ENCODE measurements at regions not wholly inside any gene's neighbourhood (a gene's known extent, or its start where the extent isn't known, plus 50 kb on each side); places are given as distances from the start of the nearest gene placed in this dataset.

DNA sequence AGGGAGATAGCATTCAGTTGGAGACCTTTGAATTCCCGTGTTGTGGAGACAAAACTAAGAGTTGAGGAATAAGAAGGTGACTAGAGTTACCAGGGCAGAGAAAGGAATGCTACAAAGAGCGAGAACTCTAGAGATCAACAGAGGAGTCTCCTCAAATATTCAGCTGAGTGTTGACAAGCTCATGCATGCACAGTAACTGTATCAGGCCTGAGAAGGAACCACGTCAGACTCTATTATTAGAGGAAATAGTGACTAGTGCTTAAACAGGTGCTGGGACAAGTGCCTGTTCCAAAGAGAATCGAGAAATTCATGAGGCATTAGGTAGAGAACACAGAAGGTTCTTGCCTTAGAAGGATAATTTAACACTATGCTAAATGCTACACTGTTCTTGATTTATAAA lies 333.8 kb upstream of the CHORDC1 start:
- ATAC-seq = no peak
- Histone ChIP-seq H3K27me3 (ENCODE audit: control insufficient read depth in 2 of 2, insufficient read depth in 2 of 2, low read length in 2 of 2) (no peaks in the 10 kb centered on the region), H3K9me3 (ENCODE audit: control insufficient read depth in 2 of 3, low read length in 3 of 3) (no peaks in the 10 kb centered on the region), H3K27ac (ENCODE audit: low read depth, low read length) (no peak overlapping the region), H3K4me3 (ENCODE audit: low read length) (no peak overlapping the region), H3K36me3 (ENCODE audit: control insufficient read depth in 2 of 3, insufficient read depth in 3 of 3, low read length in 3 of 3) (no peaks in the 10 kb centered on the region), H3K4me1 (ENCODE audit: control insufficient read depth in 2 of 2, insufficient read depth in 2 of 2, low read length in 2 of 2) (no peaks in the 10 kb centered on the region)
- Mint-ChIP-seq H3K27ac (no peak overlapping the region), H3K36me3 (no peaks in the 10 kb centered on the region), H3K27me3 (no peaks in the 10 kb centered on the region), H3K4me3 (no peak overlapping the region), H3K4me1 (no peaks in the 10 kb centered on the region), H3K9me3 (peaks cover 2 to 33% (median 10%) of the 10 kb centered on the region in 11 donors)
- ChIA-PET POLR2A (no interaction called here), CTCF (no interaction called here)
- intact Hi-C loops (cut with micrococcal nuclease) = no loop called here
- DNase-seq = no peak

DNA sequence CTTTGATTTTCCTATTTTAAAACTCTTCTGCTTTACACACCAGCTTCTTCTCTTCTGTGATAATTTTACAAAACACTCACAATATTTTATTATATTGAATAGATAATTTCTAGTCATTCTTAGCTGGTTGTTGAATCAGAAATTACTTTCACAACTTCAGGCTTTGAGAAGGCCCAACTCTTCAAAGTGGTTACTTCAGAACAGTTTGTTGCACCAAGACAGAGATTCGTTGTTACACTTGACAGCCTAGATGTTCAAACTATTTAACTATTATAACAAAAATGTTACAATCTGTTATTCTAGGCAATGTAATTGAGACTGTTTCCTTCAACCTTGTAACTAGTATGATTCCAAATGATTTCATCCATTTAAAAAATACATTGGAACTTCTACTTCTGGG lies 333.2 kb upstream of the CHORDC1 start:
- H3K27me3 ChIP-seq (ENCODE audit: control insufficient read depth in 2 of 2, insufficient read depth in 2 of 2, low read length in 2 of 2) = no peaks in the 10 kb centered on the region
- Mint-ChIP-seq H3K4me3 (no peak overlapping the region), H3K36me3 (no peaks in the 10 kb centered on the region), H3K9me3 (peaks cover 2 to 33% (median 10%) of the 10 kb centered on the region in 11 donors), H3K27ac (no peak overlapping the region), H3K4me1 (no peaks in the 10 kb centered on the region), H3K27me3 (no peaks in the 10 kb centered on the region)
- no peaks in the 10 kb centered on the region for H3K36me3 ChIP-seq (ENCODE audit: control insufficient read depth in 2 of 3, insufficient read depth in 3 of 3, low read length in 3 of 3)
- no peak overlapping the region for H3K27ac ChIP-seq (ENCODE audit: low read depth, low read length)
- ATAC-seq (no peak), DNase-seq (no peak)
- no peak overlapping the region for H3K4me3 ChIP-seq (ENCODE audit: low read length)
- no peaks in the 10 kb centered on the region for H3K9me3 ChIP-seq (ENCODE audit: control insufficient read depth in 2 of 3, low read length in 3 of 3)
- POLR2A ChIA-PET = no interaction called here
- intact Hi-C loops (cut with micrococcal nuclease) = no loop called here
- CTCF ChIA-PET = no interaction called here
- H3K4me1 ChIP-seq (ENCODE audit: control insufficient read depth in 2 of 2, insufficient read depth in 2 of 2, low read length in 2 of 2) = no peaks in the 10 kb centered on the region

DNA sequence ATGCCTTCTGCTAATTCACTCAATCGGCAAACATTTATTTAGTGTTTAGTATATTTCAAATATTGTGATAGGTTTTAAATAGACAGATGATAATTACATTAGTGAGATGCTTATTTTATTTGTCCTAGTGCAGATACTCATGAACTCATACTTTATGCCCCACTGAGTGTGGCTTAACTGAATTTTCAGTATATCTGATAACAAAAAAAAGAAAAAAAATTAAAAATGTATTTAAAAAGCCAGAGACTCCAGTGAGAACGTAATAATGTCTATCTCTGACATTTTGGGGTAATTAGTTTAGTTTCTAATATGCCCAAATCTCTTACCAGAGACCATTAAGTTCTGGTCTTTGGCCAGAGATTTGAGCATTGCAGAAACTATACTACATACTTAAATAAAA lies 332.6 kb upstream of the CHORDC1 start:
- Histone ChIP-seq H3K4me3 (ENCODE audit: low read length) (no peak overlapping the region), H3K27me3 (ENCODE audit: control insufficient read depth in 2 of 2, insufficient read depth in 2 of 2, low read length in 2 of 2) (no peaks in the 10 kb centered on the region), H3K36me3 (ENCODE audit: control insufficient read depth in 2 of 3, insufficient read depth in 3 of 3, low read length in 3 of 3) (no peaks in the 10 kb centered on the region), H3K9me3 (ENCODE audit: control insufficient read depth in 2 of 3, low read length in 3 of 3) (no peaks in the 10 kb centered on the region), H3K4me1 (ENCODE audit: control insufficient read depth in 2 of 2, insufficient read depth in 2 of 2, low read length in 2 of 2) (no peaks in the 10 kb centered on the region), H3K27ac (ENCODE audit: low read depth, low read length) (no peak overlapping the region)
- Mint-ChIP-seq H3K36me3 (no peaks in the 10 kb centered on the region), H3K27me3 (no peaks in the 10 kb centered on the region), H3K4me1 (no peaks in the 10 kb centered on the region), H3K4me3 (no peak overlapping the region), H3K9me3 (peaks cover 0 to 28% (median 9%) of the 10 kb centered on the region in 11 donors), H3K27ac (no peak overlapping the region)
- ATAC-seq (no peak), DNase-seq (no peak)
- POLR2A ChIA-PET = no interaction called here
- intact Hi-C loops (cut with micrococcal nuclease) = no loop called here
- CTCF ChIA-PET = no interaction called here

DNA sequence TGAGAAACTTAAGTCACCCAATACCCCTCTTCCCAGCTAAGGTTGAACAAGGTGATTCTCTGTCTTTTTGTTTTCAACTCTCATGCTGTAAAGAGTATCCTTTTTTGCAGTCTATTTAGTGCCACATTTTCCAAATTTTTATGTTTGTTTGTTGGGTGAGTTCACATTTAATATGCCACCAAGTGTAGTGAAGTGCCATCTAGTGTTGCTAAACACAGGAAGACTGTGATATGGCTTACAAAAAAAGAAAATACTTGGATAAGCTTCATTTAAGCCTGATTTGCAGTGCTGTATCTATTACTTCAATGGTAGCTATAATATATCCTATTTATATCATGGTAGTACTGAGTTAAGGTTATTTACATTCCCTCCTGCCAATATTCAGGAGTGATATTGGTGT lies 319.2 kb upstream of the CHORDC1 start:
- H3K27me3 ChIP-seq (ENCODE audit: control insufficient read depth in 2 of 2, insufficient read depth in 2 of 2, low read length in 2 of 2) = no peaks in the 10 kb centered on the region
- ATAC-seq (no peak), DNase-seq (no peak)
- ChIA-PET CTCF (no interaction called here), POLR2A (no interaction called here)
- no peaks in the 10 kb centered on the region for H3K9me3 ChIP-seq (ENCODE audit: control insufficient read depth in 2 of 3, low read length in 3 of 3)
- no peaks in the 10 kb centered on the region for H3K36me3 Mint-ChIP-seq
- H3K4me1 ChIP-seq (ENCODE audit: control insufficient read depth in 2 of 2, insufficient read depth in 2 of 2, low read length in 2 of 2) = no peaks in the 10 kb centered on the region
- no peaks in the 10 kb centered on the region for H3K4me1 Mint-ChIP-seq
- peaks cover 0 to 1% (median 0%) of the 10 kb centered on the region in 11 donors for H3K9me3 Mint-ChIP-seq
- H3K36me3 ChIP-seq (ENCODE audit: control insufficient read depth in 2 of 3, insufficient read depth in 3 of 3, low read length in 3 of 3) = no peaks in the 10 kb centered on the region
- H3K4me3 Mint-ChIP-seq = no peak overlapping the region
- H3K27me3 Mint-ChIP-seq = no peaks in the 10 kb centered on the region
- H3K4me3 ChIP-seq (ENCODE audit: low read length) = no peak overlapping the region
- intact Hi-C loops (cut with micrococcal nuclease) = no loop called here
- H3K27ac ChIP-seq (ENCODE audit: low read depth, low read length) = no peak overlapping the region
- H3K27ac Mint-ChIP-seq = no peak overlapping the region

DNA sequence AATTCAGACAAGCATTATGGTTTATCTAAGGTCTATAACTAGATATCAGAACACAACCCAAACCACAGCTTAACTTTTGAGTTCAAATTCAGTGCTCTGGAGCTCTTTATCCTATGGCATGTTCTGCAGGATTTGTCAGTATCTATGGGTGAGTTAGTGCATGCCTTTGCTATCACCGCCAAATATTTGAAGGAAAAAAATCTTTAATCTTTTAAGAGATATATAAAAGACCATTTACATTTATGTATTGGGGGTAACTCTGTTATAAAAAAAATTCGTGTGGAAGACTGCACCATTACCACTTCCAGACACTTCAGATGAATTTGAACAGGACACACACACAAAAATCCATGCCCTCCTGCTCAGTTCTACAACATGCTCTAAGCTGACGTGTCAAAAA lies 313.5 kb upstream of the CHORDC1 start:
- H3K27me3 ChIP-seq (ENCODE audit: control insufficient read depth in 2 of 2, insufficient read depth in 2 of 2, low read length in 2 of 2) = no peaks in the 10 kb centered on the region
- Mint-ChIP-seq H3K4me3 (no peak overlapping the region), H3K27me3 (no peaks in the 10 kb centered on the region), H3K27ac (no peak overlapping the region), H3K9me3 (no peaks in the 10 kb centered on the region), H3K4me1 (no peaks in the 10 kb centered on the region), H3K36me3 (no peaks in the 10 kb centered on the region)
- no peaks in the 10 kb centered on the region for H3K4me1 ChIP-seq (ENCODE audit: control insufficient read depth in 2 of 2, insufficient read depth in 2 of 2, low read length in 2 of 2)
- no peak overlapping the region for H3K27ac ChIP-seq (ENCODE audit: low read depth, low read length)
- CTCF ChIA-PET = no interaction called here
- no peaks in the 10 kb centered on the region for H3K9me3 ChIP-seq (ENCODE audit: control insufficient read depth in 2 of 3, low read length in 3 of 3)
- ATAC-seq (no peak), DNase-seq (no peak)
- no peak overlapping the region for H3K4me3 ChIP-seq (ENCODE audit: low read length)
- POLR2A ChIA-PET = no interaction called here
- no peaks in the 10 kb centered on the region for H3K36me3 ChIP-seq (ENCODE audit: control insufficient read depth in 2 of 3, insufficient read depth in 3 of 3, low read length in 3 of 3)
- intact Hi-C loops (cut with micrococcal nuclease) = no loop called here

DNA sequence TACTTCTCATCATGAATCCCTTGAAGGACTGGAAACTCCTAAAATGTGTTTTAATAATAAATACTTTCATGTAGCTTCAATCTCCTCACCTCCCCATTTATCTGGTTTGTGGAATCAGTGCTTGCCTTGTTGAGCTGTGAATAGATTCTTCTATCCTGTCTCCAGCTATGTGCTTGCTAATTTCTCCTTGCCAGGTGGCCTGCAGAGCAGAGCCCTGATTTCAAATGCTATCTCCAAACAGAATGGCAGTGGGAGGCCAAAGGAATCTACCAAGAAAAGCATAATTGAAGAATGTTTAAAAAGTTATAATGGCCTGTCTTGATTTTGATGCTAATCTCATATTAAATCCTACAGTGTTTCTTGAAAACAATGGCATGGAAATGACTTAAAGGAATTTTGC lies 309.3 kb upstream of the CHORDC1 start:
- Histone ChIP-seq H3K4me3 (ENCODE audit: low read length) (no peak overlapping the region), H3K9me3 (ENCODE audit: control insufficient read depth in 2 of 3, low read length in 3 of 3) (no peaks in the 10 kb centered on the region), H3K36me3 (ENCODE audit: control insufficient read depth in 2 of 3, insufficient read depth in 3 of 3, low read length in 3 of 3) (no peaks in the 10 kb centered on the region), H3K27ac (ENCODE audit: low read depth, low read length) (no peak overlapping the region), H3K4me1 (ENCODE audit: control insufficient read depth in 2 of 2, insufficient read depth in 2 of 2, low read length in 2 of 2) (no peaks in the 10 kb centered on the region), H3K27me3 (ENCODE audit: control insufficient read depth in 2 of 2, insufficient read depth in 2 of 2, low read length in 2 of 2) (no peaks in the 10 kb centered on the region)
- no peaks in the 10 kb centered on the region for H3K27me3 Mint-ChIP-seq
- DNase-seq = no peak
- no peak for ATAC-seq
- ChIA-PET CTCF (no interaction called here), POLR2A (no interaction called here)
- H3K4me3 Mint-ChIP-seq = no peak overlapping the region
- H3K27ac Mint-ChIP-seq = no peak overlapping the region
- intact Hi-C loops (cut with micrococcal nuclease) = no loop called here
- H3K9me3 Mint-ChIP-seq = no peaks in the 10 kb centered on the region
- no peaks in the 10 kb centered on the region for H3K4me1 Mint-ChIP-seq
- H3K36me3 Mint-ChIP-seq = no peaks in the 10 kb centered on the region

DNA sequence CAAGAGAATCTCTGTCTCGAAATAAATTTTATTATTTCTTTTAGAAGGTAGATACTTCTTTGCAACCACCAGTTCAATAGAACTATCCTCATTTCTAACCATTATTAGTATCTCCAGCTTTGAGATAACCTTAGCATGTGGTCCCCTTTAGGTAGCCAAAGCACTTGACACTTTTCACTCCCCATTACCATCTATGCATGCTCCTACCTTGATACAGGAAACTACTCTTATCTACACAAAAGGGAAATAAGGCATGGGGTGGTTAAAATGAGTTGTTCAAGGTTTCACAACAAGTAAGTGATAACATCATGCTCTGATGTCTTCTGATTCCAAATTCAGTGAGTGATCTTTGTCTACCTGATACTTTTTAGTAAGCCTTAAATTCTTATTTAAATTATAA lies 308.2 kb upstream of the CHORDC1 start:
- Mint-ChIP-seq H3K27ac (no peak overlapping the region), H3K27me3 (no peaks in the 10 kb centered on the region), H3K4me3 (no peak overlapping the region), H3K4me1 (no peaks in the 10 kb centered on the region), H3K9me3 (no peaks in the 10 kb centered on the region), H3K36me3 (no peaks in the 10 kb centered on the region)
- no peak overlapping the region for H3K27ac ChIP-seq (ENCODE audit: low read depth, low read length)
- ChIA-PET POLR2A (no interaction called here), CTCF (no interaction called here)
- no peak overlapping the region for H3K4me3 ChIP-seq (ENCODE audit: low read length)
- no peak for ATAC-seq
- no peak for DNase-seq
- H3K27me3 ChIP-seq (ENCODE audit: control insufficient read depth in 2 of 2, insufficient read depth in 2 of 2, low read length in 2 of 2) = no peaks in the 10 kb centered on the region
- H3K36me3 ChIP-seq (ENCODE audit: control insufficient read depth in 2 of 3, insufficient read depth in 3 of 3, low read length in 3 of 3) = no peaks in the 10 kb centered on the region
- H3K9me3 ChIP-seq (ENCODE audit: control insufficient read depth in 2 of 3, low read length in 3 of 3) = no peaks in the 10 kb centered on the region
- intact Hi-C loops (cut with micrococcal nuclease) = no loop called here
- H3K4me1 ChIP-seq (ENCODE audit: control insufficient read depth in 2 of 2, insufficient read depth in 2 of 2, low read length in 2 of 2) = no peaks in the 10 kb centered on the region

Measured in naive thymus-derived CD4-positive, alpha-beta T cell (primary cell).